ENCODE measurements at regions not wholly inside any gene's neighbourhood (a gene's known extent, or its start where the extent isn't known, plus 50 kb on each side); places are given as distances from the start of the nearest gene placed in this dataset.

- DNase-seq (ENCODE audit: low spot score), result no peak
- no peak for FAIRE-seq
Observed at GRCh38 chr7:81606078-81606863, 163.6 kb downstream of the HGF start.

- DNase-seq (ENCODE audit: low spot score) (no peak), FAIRE-seq (peak; percentile 58)
Observed at GRCh38 chr7:81605493-81605892, 164.4 kb downstream of the HGF start.

- DNase-seq (ENCODE audit: low spot score) (no peak), FAIRE-seq (no peak)
Observed at GRCh38 chr7:81604808-81605174, 165.1 kb downstream of the HGF start.

GRCh38 chr7:81604075-81604807 is 165.6 kb downstream of the HGF start:
- peak; percentile 95 for FAIRE-seq
- DNase-seq (ENCODE audit: low spot score), result peak; percentile 84

GRCh38 chr7:81600608-81601007 is 169.2 kb downstream of the HGF start:
- FAIRE-seq, result peak; percentile 9

GRCh38 chr7:81598951-81599350 is 170.9 kb downstream of the HGF start:
- DNase-seq (ENCODE audit: low spot score), result no peak
- no peak for FAIRE-seq

More at GRCh38 chr7:81600608-81601007, 169.2 kb downstream of the HGF start:
- peak; percentile 17 for DNase-seq (ENCODE audit: low spot score)

GRCh38 chr7:81594767-81595166 is 175.1 kb downstream of the HGF start:
- FAIRE-seq (no peak), DNase-seq (ENCODE audit: low spot score) (no peak)

- FAIRE-seq (no peak), DNase-seq (ENCODE audit: low spot score) (no peak)
Observed at GRCh38 chr7:81590131-81590530, 179.7 kb downstream of the HGF start.

GRCh38 chr7:81584667-81585066 is 185.2 kb downstream of the HGF start:
- DNase-seq (ENCODE audit: low spot score) (no peak), FAIRE-seq (peak; percentile 66)

GRCh38 chr7:81583882-81584533 is 185.8 kb downstream of the HGF start:
- FAIRE-seq, result no peak

GRCh38 chr7:81583090-81583489 is 186.8 kb downstream of the HGF start:
- DNase-seq (ENCODE audit: low spot score) (no peak), FAIRE-seq (no peak)

More at GRCh38 chr7:81583882-81584533, 185.8 kb downstream of the HGF start:
- no peak for DNase-seq (ENCODE audit: low spot score)

GRCh38 chr7:81577642-81578340 is 192.1 kb downstream of the HGF start:
- FAIRE-seq (no peak), DNase-seq (ENCODE audit: low spot score) (no peak)

GRCh38 chr7:81574723-81575326 is 195.0 kb downstream of the HGF start:
- no peak for FAIRE-seq

GRCh38 chr7:81573932-81574331 is 195.9 kb downstream of the HGF start:
- DNase-seq (ENCODE audit: low spot score), result no peak
- FAIRE-seq, result no peak

More at GRCh38 chr7:81574723-81575326, 195.0 kb downstream of the HGF start:
- DNase-seq (ENCODE audit: low spot score), result no peak

GRCh38 chr7:81573128-81573527 is 196.7 kb downstream of the HGF start:
- DNase-seq (ENCODE audit: low spot score) (no peak), FAIRE-seq (no peak)

GRCh38 chr7:81562581-81562980 is 207.3 kb downstream of the HGF start:
- FAIRE-seq (peak; percentile 56), DNase-seq (ENCODE audit: low spot score) (no peak)

- FAIRE-seq, result no peak
- no peak for DNase-seq (ENCODE audit: low spot score)
Observed at GRCh38 chr7:81560708-81561107, 209.1 kb downstream of the HGF start.

GRCh38 chr7:81549484-81550016 is 220.3 kb downstream of the HGF start:
- FAIRE-seq (no peak), DNase-seq (ENCODE audit: low spot score) (no peak)

- FAIRE-seq, result no peak
- no peak for DNase-seq (ENCODE audit: low spot score)
Observed at GRCh38 chr7:81534996-81535395, 234.9 kb downstream of the HGF start.

- FAIRE-seq (no peak), DNase-seq (ENCODE audit: low spot score) (no peak)
Observed at GRCh38 chr7:81534446-81534845, 235.4 kb downstream of the HGF start.

- DNase-seq (ENCODE audit: low spot score) (no peak), FAIRE-seq (no peak)
Observed at GRCh38 chr7:81533931-81534330, 235.9 kb downstream of the HGF start.
